GM12878 (cell line): ENCODE measurements at regions not wholly inside any gene's neighbourhood (a gene's known extent, or its start where the extent isn't known, plus 50 kb on each side); places are given as distances from the start of the nearest gene placed in this dataset.
A peak's percentile ranks its signal among the peaks of the same experiment; 100 is the strongest.

Experiments used
- ATAC-seq: fragments of 200-7000 bp; cut with Tn5 transposase; 3 replicates; pipeline ENCODE4 v1.9.1; 2020; ENCODE audit warnings: mild to moderate bottlenecking, moderate library complexity
- BruUV-seq: library from RNA; stranded (reverse); fragments of 400-500 nt; replicated peaks from 2 replicates; lab custom pipeline; 2021; lab: Mats Ljungman, UMichigan
- CTCF ChIA-PET: fragments of 300-600 bp; sonication (Branson Sonifier 250); formaldehyde crosslinking; extraction: SDS; loops from one replicate; lab custom pipeline; 2021; ENCODE audit warnings: inconsistent platforms; lab: Yijun Ruan, JAX
- POLR2A ChIA-PET: fragments of 350-600 bp; formaldehyde crosslinking; extraction: SDS; loops from one replicate; lab custom pipeline; 2021; ENCODE audit warnings: inconsistent platforms; lab: Charles Lee
- RAD21 ChIA-PET: fragments of 300-600 bp; sonication (Branson Sonifier 250); formaldehyde crosslinking; loops from one replicate; lab custom pipeline; 2023; ENCODE audit warnings: antibody characterized with exemption; ENCODE audit not compliant: unreplicated experiment; lab: Charles Lee
- SMC1A ChIA-PET: fragments of 300-600 bp; sonication (Branson Sonifier 250); formaldehyde crosslinking; loops from one replicate; lab custom pipeline; 2023; ENCODE audit not compliant: unreplicated experiment, uncharacterized antibody; lab: Charles Lee
- DNase-seq: peaks from one replicate; pipeline ENCODE4 v3.0.0-alpha.2; 2011; ENCODE audit warnings: low read depth, low spot score
- FAIRE-seq: peaks from 3 replicates; lab custom pipeline; 2011; peaks lifted over from hg19 to GRCh38; lab: Jason Lieb, UNC
- H2AFZ ChIP-seq: 2 replicates; pipeline ENCODE4 v1.6.0; 2011; ENCODE audit warnings: low read depth, low read length, control low read depth; ENCODE audit not compliant: control insufficient read depth
- H3K27ac ChIP-seq: 2 replicates; pipeline ENCODE4 v1.5.1; 2011; ENCODE audit warnings: control low read depth; ENCODE audit not compliant: control insufficient read depth, insufficient read depth
- H3K27me3 ChIP-seq, 2 experiments: replicated peaks in 1 of 2; 2 replicates each; pipeline versions ENCODE4 v1.6.0 to v1.6.1; 2011; ENCODE audit warnings: low read length in 1 of 2; ENCODE audit not compliant: control insufficient read depth in 2 of 2, insufficient read depth in 2 of 2
- H3K36me3 ChIP-seq, 2 experiments: 2 replicates each; pipeline ENCODE4 v1.5.1; 2011; ENCODE audit warnings: low read length in 1 of 2; ENCODE audit not compliant: control insufficient read depth in 2 of 2, insufficient read depth in 2 of 2
- H3K4me1 ChIP-seq: 2 replicates; pipeline ENCODE4 v1.6.1; 2011; ENCODE audit warnings: mild to moderate bottlenecking, low read length, moderate library complexity, mixed read lengths; ENCODE audit not compliant: control insufficient read depth, insufficient read depth
- H3K4me2 ChIP-seq: 2 replicates; pipeline ENCODE4 v1.6.0; 2011; ENCODE audit warnings: control low read depth; ENCODE audit not compliant: control insufficient read depth, insufficient read depth
- H3K4me3 ChIP-seq: fragments of 200-600 bp; sonication (generic); 2 replicates; pipeline ENCODE4 v1.5.1; 2016
- H3K79me2 ChIP-seq: 2 replicates; pipeline ENCODE4 v1.6.0; 2011; ENCODE audit warnings: low read length; ENCODE audit not compliant: control insufficient read depth, insufficient read depth
- H3K9ac ChIP-seq: 2 replicates; pipeline ENCODE4 v1.8.0; 2011; ENCODE audit warnings: low read length, control low read depth, mixed read lengths; ENCODE audit not compliant: control insufficient read depth, insufficient read depth
- H3K9me3 ChIP-seq: replicated peaks from 3 replicates; pipeline ENCODE4 v1.5.1; 2011; ENCODE audit warnings: mild to moderate bottlenecking, low read length; ENCODE audit not compliant: control insufficient read depth, insufficient read depth
- H4K20me1 ChIP-seq: 2 replicates; pipeline ENCODE4 v1.6.0; 2011; ENCODE audit not compliant: control insufficient read depth, insufficient read depth
- CHD2 ChIP-seq: IDR thresholded peaks from 2 replicates; pipeline ENCODE4 v1.6.1; 2011; ENCODE audit warnings: low read depth, low read length, improper control_type of control experiment, borderline replicate concordance
- CHD4 ChIP-seq: fragments of 200-600 bp; sonication (generic); IDR thresholded peaks from 2 replicates; pipeline ENCODE4 v1.6.1; 2016; ENCODE audit warnings: mild to moderate bottlenecking
- CUX1 ChIP-seq: IDR thresholded peaks from 2 replicates; pipeline ENCODE4 v1.6.1; 2012; ENCODE audit warnings: improper control_type of control experiment, low read depth, low read length; ENCODE audit not compliant: insufficient replicate concordance
- E2F4 ChIP-seq: IDR thresholded peaks from 2 replicates; pipeline ENCODE4 v1.6.1; 2012; ENCODE audit warnings: low read depth, low read length, improper control_type of control experiment
- FOS ChIP-seq: IDR thresholded peaks from 3 replicates; pipeline ENCODE4 v1.6.1; 2011; ENCODE audit warnings: borderline replicate concordance; ENCODE audit not compliant: insufficient read length; ENCODE audit errors: extremely low read depth
- GABPA ChIP-seq: IDR thresholded peaks from 2 replicates; pipeline ENCODE4 v1.6.1; 2014; ENCODE audit warnings: antibody characterized with exemption, low read depth, mild to moderate bottlenecking, inconsistent platforms
- GATAD2B ChIP-seq: fragments of 450-650 bp; conservative IDR thresholded peaks from 2 replicates; pipeline ENCODE4 v1.6.1; 2017; ENCODE audit warnings: low read depth, mild to moderate bottlenecking, moderate library complexity
- IRF4 ChIP-seq: IDR thresholded peaks from 2 replicates; pipeline ENCODE4 v1.6.1; 2011; ENCODE audit warnings: low read depth, low read length
- KLF5 ChIP-seq: fragments of 450-650 bp; IDR thresholded peaks from 2 replicates; pipeline ENCODE4 v1.6.1; 2014; ENCODE audit warnings: mild to moderate bottlenecking; ENCODE audit not compliant: partially characterized antibody
- LARP7 ChIP-seq: fragments of 450-650 bp; IDR thresholded peaks from 2 replicates; pipeline ENCODE4 v1.6.1; 2017; ENCODE audit warnings: mild to moderate bottlenecking
- MEF2A ChIP-seq: IDR thresholded peaks from 2 replicates; pipeline ENCODE4 v1.6.1; 2011; ENCODE audit warnings: low read depth, mild to moderate bottlenecking, low read length, moderate library complexity; ENCODE audit not compliant: insufficient read depth
- MTA2 ChIP-seq: fragments of 450-650 bp; IDR thresholded peaks from 2 replicates; pipeline ENCODE4 v1.6.1; 2016; ENCODE audit warnings: low read depth, mild to moderate bottlenecking, moderate library complexity
- PAX5 ChIP-seq: IDR thresholded peaks from 2 replicates; pipeline ENCODE4 v1.6.1; 2011; ENCODE audit warnings: low read depth, low read length, borderline replicate concordance
- POU2F2 ChIP-seq: IDR thresholded peaks from 3 replicates; pipeline ENCODE4 v1.6.1; 2011; ENCODE audit warnings: low read depth, mild to moderate bottlenecking, low read length, borderline replicate concordance
- RAD21 ChIP-seq: IDR thresholded peaks from 2 replicates; pipeline ENCODE4 v1.6.1; 2011; ENCODE audit warnings: mild to moderate bottlenecking, low read depth, low read length, moderate library complexity; ENCODE audit not compliant: insufficient read depth
- RELB ChIP-seq: fragments of 450-650 bp; IDR thresholded peaks from 2 replicates; pipeline ENCODE4 v1.6.1; 2017; ENCODE audit warnings: low read depth, mild to moderate bottlenecking, moderate library complexity
- in situ Hi-C: fragments of 300-500 bp; cut with MboI; formaldehyde crosslinking; loops from 9 replicates; pipeline ENCODE4 v1.14.3; 2018; ENCODE audit warnings: mixed read lengths
- intact Hi-C: fragments of 100-400 bp; cut with micrococcal nuclease; formaldehyde crosslinking; loops from one replicate; pipeline ENCODE4 v1.14.2; 2022; ENCODE audit not compliant: unreplicated experiment

GRCh38 chr12:87305481-87305880 lies 723.7 kb downstream of the C12orf50 start:
- ATAC-seq, result peak; percentile 26; the same call in 2 of the 3 replicates
- Histone ChIP-seq H3K4me3 (no peak overlapping the region), H2AFZ (peak overlapping the region; percentile 23), H4K20me1 (no peaks in the 10 kb centered on the region), H3K79me2 (no peaks in the 10 kb centered on the region), H3K27ac (no peak overlapping the region), H3K27me3 (no peaks in the 10 kb centered on the region), H3K4me1 (no peaks in the 10 kb centered on the region), H3K9ac (no peak overlapping the region), H3K36me3 (no peaks in the 10 kb centered on the region), H3K9me3 (no peaks in the 10 kb centered on the region), H3K4me2 (no peak overlapping the region)
- no TSS peak for BruUV-seq
- ChIA-PET POLR2A (no interaction called here), RAD21 (no interaction called here), SMC1A (interaction anchor here (0.7 to 1.0 kb wide), 2 partner anchors 15 to 530 kb away, joined by 3 read pairs; no protein-coding TSS in a partner anchor), CTCF (no interaction called here)
- DNase-seq, result no peak
- no peak for FAIRE-seq
- in situ Hi-C loops (no loop called here), intact Hi-C loops (no loop called here)
- no peak for TF ChIP-seq GABPA
- no peak for TF ChIP-seq GATAD2B
- no peak for TF ChIP-seq CHD4
- no peak for TF ChIP-seq RAD21
- TF ChIP-seq MTA2, result no peak
- TF ChIP-seq IRF4, result no peak
- TF ChIP-seq RELB, result no peak
- TF ChIP-seq MEF2A, result no peak
- TF ChIP-seq KLF5, result no peak
- TF ChIP-seq POU2F2, result no peak
- TF ChIP-seq FOS, result no peak
- TF ChIP-seq CHD2, result no peak
- TF ChIP-seq LARP7, result no peak
- TF ChIP-seq CUX1, result no peak
- TF ChIP-seq E2F4, result no peak
- no peak for TF ChIP-seq PAX5
